Vagina (tissue), 2 donors: ENCODE measurements at regions not wholly inside any gene's neighbourhood (a gene's known extent, or its start where the extent isn't known, plus 50 kb on each side); places are given as distances from the start of the nearest gene placed in this dataset.

Experiments
- POLR2A ChIP-seq, 2 donors: fragments of 450-650 bp; IDR thresholded peaks; one replicate each; pipeline ENCODE4 v1.6.1; 2017; ENCODE audit warnings: antibody characterized with exemption in 2 of 2, mild to moderate bottlenecking in 2 of 2, moderate library complexity in 2 of 2
- POLR2AphosphoS5 ChIP-seq, 2 donors: sonication (generic); formaldehyde crosslinking; IDR thresholded peaks; one replicate each; pipeline ENCODE4 v1.9.0; 2017; ENCODE audit warnings: antibody characterized with exemption in 2 of 2, mild to moderate bottlenecking in 2 of 2, low read depth in 1 of 2; ENCODE audit not compliant: insufficient read depth in 1 of 2
- TF ChIP-seq, protein P1 (sequence below), 3 experiments: fragments of 450-650 bp in 2 of 3; fragments of 200-600 bp in 1 of 3; sonication (generic) in 1 of 3; IDR thresholded peaks; one replicate each; pipeline ENCODE4 v1.5.1; 2017 to 2019; ENCODE audit warnings: antibody characterized with exemption in 3 of 3, mild to moderate bottlenecking in 2 of 3, moderate library complexity in 2 of 3

DNA sequence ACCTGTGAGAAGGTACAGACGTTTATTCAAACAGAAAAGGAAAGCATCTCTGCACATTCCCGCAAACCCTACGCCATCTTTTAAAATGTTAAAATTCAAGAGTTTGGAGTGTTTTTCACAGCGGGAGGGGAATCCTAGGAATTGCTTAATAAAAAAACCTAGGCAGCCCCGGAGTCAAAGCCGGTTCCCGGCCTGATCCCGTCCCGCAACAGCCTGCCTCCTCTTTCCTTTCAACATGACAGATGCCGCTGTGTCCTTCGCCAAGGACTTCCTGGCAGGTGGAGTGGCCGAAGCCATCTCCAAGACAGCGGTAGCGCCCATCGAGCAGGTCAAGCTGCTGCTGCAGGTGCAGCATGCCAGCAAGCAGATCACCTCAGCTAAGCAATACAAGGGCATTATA is 123.0 kb upstream of the VSTM2A start:
- TF ChIP-seq, protein P1, sequence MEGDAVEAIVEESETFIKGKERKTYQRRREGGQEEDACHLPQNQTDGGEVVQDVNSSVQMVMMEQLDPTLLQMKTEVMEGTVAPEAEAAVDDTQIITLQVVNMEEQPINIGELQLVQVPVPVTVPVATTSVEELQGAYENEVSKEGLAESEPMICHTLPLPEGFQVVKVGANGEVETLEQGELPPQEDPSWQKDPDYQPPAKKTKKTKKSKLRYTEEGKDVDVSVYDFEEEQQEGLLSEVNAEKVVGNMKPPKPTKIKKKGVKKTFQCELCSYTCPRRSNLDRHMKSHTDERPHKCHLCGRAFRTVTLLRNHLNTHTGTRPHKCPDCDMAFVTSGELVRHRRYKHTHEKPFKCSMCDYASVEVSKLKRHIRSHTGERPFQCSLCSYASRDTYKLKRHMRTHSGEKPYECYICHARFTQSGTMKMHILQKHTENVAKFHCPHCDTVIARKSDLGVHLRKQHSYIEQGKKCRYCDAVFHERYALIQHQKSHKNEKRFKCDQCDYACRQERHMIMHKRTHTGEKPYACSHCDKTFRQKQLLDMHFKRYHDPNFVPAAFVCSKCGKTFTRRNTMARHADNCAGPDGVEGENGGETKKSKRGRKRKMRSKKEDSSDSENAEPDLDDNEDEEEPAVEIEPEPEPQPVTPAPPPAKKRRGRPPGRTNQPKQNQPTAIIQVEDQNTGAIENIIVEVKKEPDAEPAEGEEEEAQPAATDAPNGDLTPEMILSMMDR (IDR thresholded peaks at IDR 0.05): no peak
- no peak for TF ChIP-seq POLR2AphosphoS5 (IDR thresholded peaks at IDR 0.05; ENCODE audit: insufficient read depth in 1 of 2, low read depth in 1 of 2)
- no peak for TF ChIP-seq POLR2A (IDR thresholded peaks at IDR 0.05)
